ENCODE measurements at regions not wholly inside any gene's neighbourhood (a gene's known extent, or its start where the extent isn't known, plus 50 kb on each side); places are given as distances from the start of the nearest gene placed in this dataset.

DNA sequence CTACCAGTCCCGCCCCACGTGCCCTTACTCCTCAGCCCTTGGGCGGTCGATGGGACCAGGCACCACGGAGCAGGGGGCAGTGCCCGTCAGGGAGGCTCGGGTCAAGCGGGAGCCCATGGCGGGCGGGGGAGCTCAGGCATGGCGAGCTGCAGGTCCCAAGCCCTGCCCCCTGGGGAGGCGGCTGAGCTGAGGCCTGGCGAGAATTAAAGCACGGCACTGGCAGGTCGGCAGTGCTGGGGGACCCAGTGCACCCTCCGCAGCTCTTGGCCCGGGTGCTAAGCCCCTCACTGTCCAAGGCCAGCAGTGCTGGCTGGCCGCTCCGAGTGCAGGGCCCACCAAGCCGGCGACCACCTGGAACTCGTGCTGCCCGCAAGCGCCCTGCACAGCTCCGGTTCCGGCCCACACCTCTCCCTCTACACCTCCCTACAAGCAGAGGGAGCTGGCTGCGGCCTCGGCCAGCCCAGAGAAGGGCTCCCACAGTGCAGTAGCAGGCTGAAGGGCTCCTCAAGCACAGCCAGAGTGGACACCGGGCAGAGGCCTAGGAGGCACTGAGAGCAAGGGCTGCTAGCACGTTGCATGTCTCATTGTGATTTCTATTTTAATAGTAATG, 166.8 kb upstream of the FMN2 start:
- TF ChIP-seq, protein P1, sequence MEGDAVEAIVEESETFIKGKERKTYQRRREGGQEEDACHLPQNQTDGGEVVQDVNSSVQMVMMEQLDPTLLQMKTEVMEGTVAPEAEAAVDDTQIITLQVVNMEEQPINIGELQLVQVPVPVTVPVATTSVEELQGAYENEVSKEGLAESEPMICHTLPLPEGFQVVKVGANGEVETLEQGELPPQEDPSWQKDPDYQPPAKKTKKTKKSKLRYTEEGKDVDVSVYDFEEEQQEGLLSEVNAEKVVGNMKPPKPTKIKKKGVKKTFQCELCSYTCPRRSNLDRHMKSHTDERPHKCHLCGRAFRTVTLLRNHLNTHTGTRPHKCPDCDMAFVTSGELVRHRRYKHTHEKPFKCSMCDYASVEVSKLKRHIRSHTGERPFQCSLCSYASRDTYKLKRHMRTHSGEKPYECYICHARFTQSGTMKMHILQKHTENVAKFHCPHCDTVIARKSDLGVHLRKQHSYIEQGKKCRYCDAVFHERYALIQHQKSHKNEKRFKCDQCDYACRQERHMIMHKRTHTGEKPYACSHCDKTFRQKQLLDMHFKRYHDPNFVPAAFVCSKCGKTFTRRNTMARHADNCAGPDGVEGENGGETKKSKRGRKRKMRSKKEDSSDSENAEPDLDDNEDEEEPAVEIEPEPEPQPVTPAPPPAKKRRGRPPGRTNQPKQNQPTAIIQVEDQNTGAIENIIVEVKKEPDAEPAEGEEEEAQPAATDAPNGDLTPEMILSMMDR (conservative IDR thresholded peaks at IDR 0.05; ENCODE audit: low read length) = no peak
- no peak for TF ChIP-seq EZH2phosphoT487 (IDR thresholded peaks at IDR 0.05; ENCODE audit: borderline replicate concordance, low read depth, low read length)

Measured in OCI-LY7 (cell line).